ENCODE measurements at regions not wholly inside any gene's neighbourhood (a gene's known extent, or its start where the extent isn't known, plus 50 kb on each side); places are given as distances from the start of the nearest gene placed in this dataset.

DNA sequence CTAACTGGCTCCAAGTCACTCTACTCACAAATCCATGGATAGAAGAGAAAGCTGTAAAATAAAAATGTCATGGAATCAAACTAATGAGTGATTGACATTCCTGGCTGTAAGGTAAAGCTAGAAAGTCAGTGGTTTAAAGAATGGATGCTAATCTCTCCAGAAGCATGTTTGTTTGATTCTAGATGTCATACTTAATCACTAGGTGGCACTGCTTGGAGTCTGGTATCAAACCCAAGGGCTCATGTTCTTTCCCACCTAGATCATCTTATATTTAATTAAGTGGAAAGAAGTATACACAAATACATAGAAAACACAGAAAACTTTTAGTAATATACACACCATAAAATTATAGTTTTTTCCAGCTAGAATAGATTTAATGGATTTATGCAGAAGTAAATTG is 2666.6 kb downstream of the PCDH7 start:
- Histone ChIP-seq H4K91ac (ENCODE audit: insufficient read length, low read depth, low read length) (no peak overlapping the region), H2AK5ac (ENCODE audit: insufficient read length, low read length) (no peak overlapping the region), H4K8ac (replicated peaks; ENCODE audit: insufficient read length, low read depth, low read length) (no peak overlapping the region), H3K23ac (ENCODE audit: insufficient read length, low read depth, low read length) (no peak overlapping the region), H3K4me1 (ENCODE audit: insufficient read depth, low read length) (no peaks in the 10 kb centered on the region), H3K79me2 (ENCODE audit: insufficient read depth, low read length) (no peaks in the 10 kb centered on the region), H3T11ph (ENCODE audit: low read length) (no peak overlapping the region), H2AFZ (ENCODE audit: low read length) (no peak overlapping the region), H3K79me1 (ENCODE audit: insufficient read depth, low read depth, low read length, poor library complexity, severe bottlenecking) (no peaks in the 10 kb centered on the region), H4K20me1 (ENCODE audit: control insufficient read depth, insufficient read depth, insufficient read length) (no peaks in the 10 kb centered on the region), H3K18ac (ENCODE audit: insufficient read length, low read depth, low read length) (no peak overlapping the region), H2BK120ac (ENCODE audit: low read depth, low read length, poor library complexity, severe bottlenecking) (no peak overlapping the region), H2BK5ac (ENCODE audit: insufficient read length, low read length) (no peak overlapping the region), H3K23me2 (ENCODE audit: insufficient read length, low read depth, low read length, poor library complexity, severe bottlenecking) (no peaks in the 10 kb centered on the region), H3K4me2 (ENCODE audit: insufficient read depth, insufficient read length, low read length) (no peak overlapping the region), H3K27ac (ENCODE audit: insufficient read length, low read depth, low read length) (no peak overlapping the region), H3K27me3 (ENCODE audit: insufficient read depth, low read length) (no peaks in the 10 kb centered on the region), H3K56ac (ENCODE audit: insufficient read length, low read depth, low read length) (no peak overlapping the region), H3K14ac (ENCODE audit: insufficient read depth, low read length) (no peak overlapping the region), H4K5ac (ENCODE audit: insufficient read length, low read depth, low read length) (no peak overlapping the region), H2BK12ac (ENCODE audit: insufficient read length, low read depth, low read length) (no peak overlapping the region), H2BK15ac (ENCODE audit: low read depth, low read length) (no peak overlapping the region), H2BK20ac (ENCODE audit: low read depth, low read length, poor library complexity, severe bottlenecking) (no peak overlapping the region), H3K4ac (ENCODE audit: low read depth, low read length) (no peak overlapping the region), H3K9ac (ENCODE audit: extremely low read depth, insufficient read length, low read length) (no peak overlapping the region), H3K9me3 (ENCODE audit: control insufficient read depth, low read depth, low read length) (no peaks in the 10 kb centered on the region)
- TF ChIP-seq, protein P1, sequence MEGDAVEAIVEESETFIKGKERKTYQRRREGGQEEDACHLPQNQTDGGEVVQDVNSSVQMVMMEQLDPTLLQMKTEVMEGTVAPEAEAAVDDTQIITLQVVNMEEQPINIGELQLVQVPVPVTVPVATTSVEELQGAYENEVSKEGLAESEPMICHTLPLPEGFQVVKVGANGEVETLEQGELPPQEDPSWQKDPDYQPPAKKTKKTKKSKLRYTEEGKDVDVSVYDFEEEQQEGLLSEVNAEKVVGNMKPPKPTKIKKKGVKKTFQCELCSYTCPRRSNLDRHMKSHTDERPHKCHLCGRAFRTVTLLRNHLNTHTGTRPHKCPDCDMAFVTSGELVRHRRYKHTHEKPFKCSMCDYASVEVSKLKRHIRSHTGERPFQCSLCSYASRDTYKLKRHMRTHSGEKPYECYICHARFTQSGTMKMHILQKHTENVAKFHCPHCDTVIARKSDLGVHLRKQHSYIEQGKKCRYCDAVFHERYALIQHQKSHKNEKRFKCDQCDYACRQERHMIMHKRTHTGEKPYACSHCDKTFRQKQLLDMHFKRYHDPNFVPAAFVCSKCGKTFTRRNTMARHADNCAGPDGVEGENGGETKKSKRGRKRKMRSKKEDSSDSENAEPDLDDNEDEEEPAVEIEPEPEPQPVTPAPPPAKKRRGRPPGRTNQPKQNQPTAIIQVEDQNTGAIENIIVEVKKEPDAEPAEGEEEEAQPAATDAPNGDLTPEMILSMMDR (conservative IDR thresholded peaks at IDR 0.05), result peak; percentile 57
- DNase-seq, result no peak
- peaks cover 0 to 8% of the 10 kb centered on the region in 2 experiments; a peak in 3 of 5 replicates for H3K9me3 Mint-ChIP-seq
- no peaks in the 10 kb centered on the region for H3K4me1 Mint-ChIP-seq
- H3K27ac Mint-ChIP-seq, result no peak overlapping the region
- H3K36me3 Mint-ChIP-seq (ENCODE audit: insufficient read depth in 1 of 3, low read depth in 3 of 3), result 0 out of 7 replicates have a peak, but pooled peaks cover 0 to 5% (median 0%) of the 10 kb centered on the region in 3 experiments
- no peaks in the 10 kb centered on the region; the same call in 1 of the 2 replicates for H3K27me3 Mint-ChIP-seq (ENCODE audit: low read depth)
- H3K4me3 Mint-ChIP-seq, result no peak overlapping the region

Measured in H9 (cell line).